NCI-H2196 (cell line): ENCODE measurements at regions not wholly inside any gene's neighbourhood (a gene's known extent, or its start where the extent isn't known, plus 50 kb on each side); places are given as distances from the start of the nearest gene placed in this dataset.
"Not testable (repeated sequence)": the region's sequence is repeated elsewhere in the genome, so short reads cannot be mapped to it uniquely, and the experiment has no call there.

Source experiments
- DNase-seq: peaks from one replicate; lab custom pipeline; 2025; ENCODE audit not compliant: unreplicated experiment; lab: John Stamatoyannopoulos, UW

DNA sequence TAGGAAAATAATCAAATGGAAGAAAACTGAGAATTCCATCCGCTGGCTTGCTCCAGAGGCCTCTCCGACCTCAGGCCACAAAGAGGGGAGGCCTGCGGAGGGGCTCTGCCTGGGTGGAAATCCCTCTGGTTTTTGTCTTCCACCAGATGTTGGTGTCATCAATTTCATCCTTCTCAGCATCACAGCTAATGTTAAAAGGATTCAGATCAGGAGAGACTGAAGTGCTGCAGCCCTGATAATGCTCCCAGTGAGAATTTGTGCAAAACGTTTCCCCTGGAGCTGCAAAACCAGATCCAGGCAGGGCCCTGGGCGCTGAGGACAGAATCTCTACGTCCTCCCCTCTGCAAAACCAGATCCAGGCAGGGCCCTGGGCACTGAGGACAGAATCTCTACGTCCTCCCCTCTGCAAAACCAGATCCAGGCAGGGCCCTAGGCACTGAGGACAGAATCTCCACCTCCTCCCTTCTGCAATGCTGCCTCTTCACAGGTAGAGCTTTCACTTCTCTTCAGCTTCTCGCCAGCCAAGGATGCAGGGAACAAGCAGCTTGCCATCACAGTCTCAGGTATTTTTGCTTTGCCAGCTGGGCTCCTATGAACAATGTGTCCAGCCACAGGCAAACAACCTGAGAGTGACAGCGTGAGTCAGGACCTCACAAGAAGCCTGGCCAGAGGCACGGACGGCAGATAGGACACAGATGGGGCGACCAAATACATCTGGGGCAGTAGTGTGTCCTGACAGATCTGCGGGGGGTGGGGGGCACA lies 81.2 kb downstream of the TMEM18 start:
- no peak for DNase-seq

DNA sequence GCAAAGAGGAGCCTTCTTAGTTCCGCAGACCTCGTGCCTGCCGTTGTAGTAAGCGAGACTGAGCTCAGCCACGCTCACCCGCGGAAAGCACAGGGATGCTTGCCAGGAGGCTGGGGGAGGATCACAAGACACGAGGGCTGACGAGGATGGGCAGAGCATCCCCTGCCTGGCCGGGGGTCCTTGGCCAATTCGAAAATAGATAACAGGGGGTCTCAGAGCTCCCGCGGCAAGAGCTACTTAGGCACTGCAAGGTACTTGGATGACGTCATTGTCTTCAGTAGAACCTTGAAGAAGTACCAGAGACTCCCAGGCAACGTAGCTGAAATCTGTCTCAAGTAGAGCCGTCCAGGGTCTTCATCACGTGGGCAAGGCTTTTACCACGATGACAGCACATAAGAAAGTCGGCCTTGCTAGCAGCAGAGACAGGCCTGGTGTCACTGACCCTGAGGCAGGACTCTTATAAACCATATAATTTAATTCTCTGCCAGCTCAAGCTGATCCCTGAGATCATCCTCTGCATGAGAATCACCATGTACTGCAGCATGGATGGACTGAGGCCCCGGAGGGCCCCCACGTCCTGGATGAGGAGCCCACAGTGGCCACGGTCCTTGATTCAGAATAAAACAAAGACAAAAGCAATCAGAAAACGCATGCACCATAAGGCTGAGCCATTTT lies 81.9 kb downstream of the TMEM18 start:
- no peak for DNase-seq

- no peak for DNase-seq
Observed at GRCh38 chr2:594297-594949, 82.8 kb downstream of the TMEM18 start.

DNA sequence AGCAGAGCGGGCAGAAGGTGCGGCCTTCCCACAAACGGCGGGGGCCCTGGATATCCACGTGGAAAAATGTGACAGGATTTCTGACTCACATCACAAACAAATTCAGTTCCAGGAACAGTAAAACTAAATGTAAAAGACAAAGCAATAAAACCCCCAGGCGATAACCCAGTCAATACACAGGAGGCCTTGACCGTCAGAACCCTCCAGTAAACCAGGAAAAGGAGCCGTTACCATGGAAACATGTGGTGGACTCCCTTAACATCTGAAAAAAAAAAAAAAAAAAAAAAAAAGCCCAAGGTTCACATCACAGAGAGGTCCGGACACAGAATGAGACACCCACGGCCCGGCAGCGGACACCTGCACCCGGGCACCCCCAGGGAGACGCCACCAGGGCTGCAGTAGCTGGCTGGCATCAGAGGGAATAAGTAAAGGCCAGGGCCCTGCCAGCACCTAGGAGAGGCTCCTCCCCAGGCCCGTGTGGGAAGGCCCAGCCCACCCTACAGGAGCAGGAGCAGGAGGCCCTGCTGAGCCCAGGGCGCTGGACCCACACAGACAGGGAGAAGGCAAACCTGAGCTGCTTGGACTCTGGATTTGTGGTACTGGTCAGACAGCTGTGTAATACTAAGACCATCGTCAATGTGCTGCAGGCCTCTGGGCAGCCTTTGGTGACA lies 83.7 kb downstream of the TMEM18 start:
- DNase-seq = no peak

DNA sequence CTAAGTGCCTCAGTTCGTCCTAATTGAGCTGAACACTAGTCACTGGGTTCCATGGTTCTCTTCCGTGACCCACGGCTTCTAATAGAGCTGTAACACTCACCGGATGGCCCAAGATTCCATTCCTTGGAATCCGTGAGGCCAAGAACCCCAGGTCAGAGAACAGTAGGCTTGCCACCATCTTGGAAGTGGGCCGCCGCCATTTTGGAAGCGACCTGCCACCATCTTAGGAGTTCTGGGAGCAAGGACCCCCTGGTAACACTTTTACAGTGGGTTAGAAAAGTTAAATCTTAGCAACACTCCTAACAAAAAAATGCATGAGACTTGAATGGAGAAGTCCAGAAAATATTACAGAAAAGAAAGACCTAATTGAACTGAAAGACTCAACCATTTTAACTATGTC lies 84.5 kb downstream of the TMEM18 start:
- no peak for DNase-seq

DNA sequence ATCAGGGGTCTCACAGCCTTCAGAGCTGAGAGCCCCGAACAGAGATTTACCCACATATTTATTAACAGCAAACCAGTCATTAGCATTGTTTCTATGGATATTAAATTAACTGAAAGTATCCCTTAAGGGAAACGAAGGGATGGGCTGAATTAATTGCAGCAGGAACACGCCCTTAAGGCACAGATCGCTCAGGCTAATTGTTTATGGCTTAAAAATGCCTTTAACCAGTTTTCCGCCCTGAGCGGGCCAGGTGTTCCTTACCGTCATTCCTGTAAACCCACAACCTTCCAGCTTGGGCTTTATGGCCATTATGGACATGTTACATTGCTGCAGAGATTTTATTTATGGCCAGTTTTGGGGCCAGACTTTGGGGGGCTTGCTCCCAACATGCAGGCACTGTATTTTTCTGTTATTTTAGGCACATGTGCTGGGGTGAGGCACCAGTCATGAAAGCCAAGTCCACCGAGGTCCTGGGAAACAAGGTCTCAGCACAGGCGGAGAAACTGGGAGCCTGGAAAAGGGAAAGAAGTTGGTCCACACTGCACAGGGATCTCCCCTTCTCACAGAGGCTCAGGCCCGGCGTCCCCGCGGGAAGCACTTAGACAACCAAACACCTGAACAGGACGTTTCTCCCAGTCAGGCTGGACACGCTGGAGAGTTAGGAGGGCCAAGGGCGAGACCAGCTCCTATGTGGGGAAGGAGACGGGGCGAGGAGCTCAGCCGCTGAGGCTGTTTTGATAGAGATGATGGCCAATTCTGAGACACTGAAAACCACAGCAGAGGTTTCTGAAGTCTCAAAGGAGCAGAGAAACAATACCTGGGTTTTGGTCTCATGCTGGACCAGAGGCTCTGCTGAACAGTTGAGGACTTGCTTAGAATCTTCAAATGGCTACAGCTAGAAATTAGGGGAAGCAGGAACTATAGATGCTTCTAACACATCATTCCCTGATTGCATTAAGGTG lies 86.7 kb downstream of the TMEM18 start:
- DNase-seq = no peak

DNA sequence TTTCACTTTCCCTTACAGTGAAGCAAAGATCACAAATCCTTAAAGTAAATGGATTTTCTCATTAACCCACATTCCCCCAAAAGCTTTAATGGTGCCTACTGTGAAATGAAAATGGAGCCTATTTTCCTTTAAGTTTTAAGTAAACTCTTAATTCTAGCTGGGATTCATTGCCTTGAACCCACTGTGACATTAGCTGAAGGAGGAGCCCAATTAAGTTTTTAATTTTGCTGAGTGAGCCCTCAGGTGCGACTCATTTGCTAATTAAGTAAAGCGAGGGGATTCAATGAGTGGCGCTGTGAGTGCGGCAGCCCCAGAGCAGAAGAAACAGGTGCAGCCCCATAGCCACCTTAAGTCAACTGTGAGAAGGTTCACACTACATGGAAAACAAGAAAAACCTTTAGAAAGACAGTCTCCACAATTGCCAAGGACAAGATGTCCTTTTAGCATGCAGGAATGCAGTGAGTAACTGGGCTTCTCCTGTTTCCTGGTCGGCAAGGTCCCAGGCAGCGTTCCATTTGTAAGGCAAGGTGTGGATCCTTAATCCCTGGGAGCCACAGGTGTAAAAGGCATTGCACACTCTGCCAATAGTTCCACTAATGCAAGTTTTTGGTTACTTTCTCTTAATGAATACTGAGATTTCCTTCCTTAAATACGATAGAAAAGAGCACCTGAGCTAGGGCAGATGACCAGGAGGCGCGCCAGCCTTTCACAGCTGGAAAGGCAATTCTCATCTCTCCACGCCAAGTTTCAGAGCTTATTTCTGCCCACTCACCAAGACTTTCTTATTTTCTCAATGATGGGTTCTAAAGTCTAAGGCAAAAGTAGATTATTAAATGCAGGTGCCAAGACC lies 87.7 kb downstream of the TMEM18 start:
- DNase-seq = no peak

GRCh38 chr2:588074-588645 lies 89.0 kb downstream of the TMEM18 start:
- DNase-seq = no peak

DNA sequence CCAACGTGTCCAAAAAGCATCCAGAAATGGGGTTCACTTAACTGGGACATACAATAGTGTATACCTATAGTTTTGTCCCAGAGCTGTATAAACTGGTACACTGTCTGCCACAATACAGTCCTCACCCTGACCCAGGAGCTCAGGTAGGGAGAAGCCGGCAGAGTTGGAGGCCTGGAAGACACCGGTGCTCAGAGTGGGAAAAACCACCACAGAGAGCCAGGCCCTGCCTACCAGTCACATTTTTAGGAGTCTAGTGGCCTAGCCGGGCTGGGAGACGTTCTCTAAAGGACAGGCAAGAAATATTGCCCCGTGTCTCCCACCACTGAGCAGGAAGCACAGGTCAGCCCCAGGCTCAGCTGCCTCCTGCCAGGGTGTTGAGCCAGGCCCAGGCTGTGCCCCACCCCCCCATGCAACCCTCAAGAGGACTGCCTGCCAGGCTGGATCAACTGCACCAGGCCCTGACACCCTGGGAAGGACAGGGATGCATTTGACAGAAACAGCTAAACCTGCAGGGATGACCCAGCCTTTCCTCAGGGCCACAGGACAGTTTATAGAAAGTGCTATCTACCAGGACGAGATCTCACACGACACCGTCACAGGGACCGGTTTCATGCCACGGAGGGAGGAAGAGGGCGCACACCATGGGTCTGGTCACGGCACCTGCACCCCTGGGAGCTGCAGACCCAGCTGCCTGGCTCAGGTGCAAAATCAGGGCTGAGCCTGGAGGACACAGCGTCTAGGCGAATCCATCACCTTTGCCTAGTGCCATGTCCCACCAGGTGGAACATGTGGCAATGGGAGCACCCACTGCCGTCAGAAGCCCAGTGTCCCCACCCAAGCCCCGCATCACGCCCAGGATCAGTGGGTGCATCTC lies 89.9 kb downstream of the TMEM18 start:
- no peak for DNase-seq

- no peak for DNase-seq
Observed at GRCh38 chr2:586641-587076, 90.5 kb downstream of the TMEM18 start.

DNA sequence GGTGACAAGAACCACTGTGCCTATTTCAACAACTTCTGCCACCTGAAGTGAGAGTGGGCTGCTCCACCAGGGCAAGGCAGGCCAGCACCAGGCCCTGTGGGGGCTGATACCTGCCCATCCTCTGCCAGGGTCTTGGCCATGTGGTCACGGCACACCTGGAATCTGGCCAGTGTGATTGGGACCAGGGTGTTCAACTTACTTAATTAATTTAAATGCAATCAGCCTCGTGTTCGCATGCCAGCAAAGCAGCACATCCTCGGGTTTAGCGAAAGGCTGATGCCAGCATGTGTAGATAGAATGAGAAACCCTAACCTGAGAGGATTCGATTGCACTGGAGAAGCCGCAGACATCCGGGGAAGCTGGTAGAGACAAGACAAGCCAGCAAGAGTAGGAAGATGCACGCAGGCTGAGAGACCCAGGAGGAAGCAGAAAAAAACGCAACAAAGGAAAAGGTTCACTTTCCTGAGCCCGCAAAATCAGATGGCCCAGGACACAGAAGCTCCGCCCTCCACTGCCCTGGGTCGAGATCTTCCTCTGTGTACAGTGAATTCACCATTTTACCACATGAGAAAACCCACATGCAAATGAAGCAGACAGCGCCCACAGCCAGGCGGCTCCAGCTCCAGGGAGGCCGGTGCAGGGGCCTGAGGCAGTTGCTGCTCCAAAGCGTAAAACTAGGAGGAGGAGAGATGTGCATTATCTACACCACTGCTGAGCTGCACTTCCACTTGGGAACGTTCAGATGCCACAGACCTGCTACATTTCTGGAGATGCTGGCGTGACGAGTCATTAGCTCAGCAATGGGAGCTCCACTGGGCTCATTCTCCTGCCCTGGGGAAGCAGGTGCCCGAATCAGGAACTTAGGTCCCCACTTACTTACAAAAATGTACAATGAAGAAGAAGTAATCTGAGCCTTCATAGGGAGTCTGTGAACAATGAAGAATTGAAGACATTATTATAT lies 92.1 kb downstream of the TMEM18 start:
- DNase-seq = no peak

GRCh38 chr2:583666-584065 lies 93.5 kb downstream of the TMEM18 start:
- no peak for DNase-seq

DNA sequence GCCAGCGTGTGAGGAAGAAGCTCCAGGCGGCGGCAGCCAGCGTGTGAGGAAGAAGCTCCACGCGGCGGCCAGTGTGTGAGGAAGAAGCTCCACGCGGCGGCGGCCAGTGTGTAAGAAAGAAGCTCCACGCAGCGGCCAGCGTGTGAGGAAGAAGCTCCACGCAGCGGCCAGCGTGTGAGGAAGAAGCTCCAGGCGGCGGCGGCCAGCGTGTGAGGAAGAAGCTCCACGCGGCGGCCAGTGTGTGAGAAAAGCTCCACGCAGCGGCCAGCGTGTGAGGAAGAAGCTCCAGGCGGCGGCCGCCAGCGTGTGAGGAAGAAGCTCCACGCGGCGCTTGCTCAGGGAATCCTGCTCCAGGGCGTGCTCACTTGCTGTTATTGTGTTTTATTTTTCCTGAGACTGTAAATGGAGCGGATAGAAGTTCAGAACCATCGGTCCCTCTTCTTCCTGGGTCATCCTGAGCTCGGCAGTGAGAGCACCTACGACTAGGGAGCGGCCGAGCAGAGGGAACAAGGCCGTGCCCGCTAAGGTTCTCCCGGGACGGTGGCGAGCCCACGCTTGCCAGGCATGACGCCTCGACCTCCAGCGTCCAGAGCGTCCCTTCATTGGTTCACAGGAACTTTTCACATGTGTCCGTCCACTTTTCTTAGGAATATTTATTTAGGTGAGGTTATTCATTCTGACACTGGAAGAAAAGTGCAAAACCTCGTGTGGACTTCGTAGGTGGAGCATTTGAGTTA lies 94.2 kb downstream of the TMEM18 start:
- DNase-seq = no peak

DNA sequence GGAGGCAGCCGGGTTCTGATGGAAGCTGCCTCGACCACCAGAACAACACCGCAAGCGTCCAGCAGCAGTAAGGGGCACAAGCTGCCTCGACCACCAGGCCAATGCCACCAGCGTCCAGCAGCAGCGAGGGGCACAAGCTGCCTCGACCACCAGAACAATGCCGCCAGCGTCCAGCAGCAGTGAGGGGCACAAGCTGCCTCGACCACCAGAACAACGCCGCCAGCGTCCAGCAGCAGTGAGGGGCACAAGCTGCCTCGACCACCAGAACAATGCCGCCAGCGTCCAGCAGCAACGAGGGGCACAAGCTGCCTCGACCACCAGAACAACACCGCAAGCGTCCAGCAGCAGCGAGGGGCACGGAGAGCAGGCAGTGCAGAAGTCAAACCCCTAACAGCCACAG lies 94.9 kb downstream of the TMEM18 start:
- DNase-seq = not testable (repeated sequence)

DNA sequence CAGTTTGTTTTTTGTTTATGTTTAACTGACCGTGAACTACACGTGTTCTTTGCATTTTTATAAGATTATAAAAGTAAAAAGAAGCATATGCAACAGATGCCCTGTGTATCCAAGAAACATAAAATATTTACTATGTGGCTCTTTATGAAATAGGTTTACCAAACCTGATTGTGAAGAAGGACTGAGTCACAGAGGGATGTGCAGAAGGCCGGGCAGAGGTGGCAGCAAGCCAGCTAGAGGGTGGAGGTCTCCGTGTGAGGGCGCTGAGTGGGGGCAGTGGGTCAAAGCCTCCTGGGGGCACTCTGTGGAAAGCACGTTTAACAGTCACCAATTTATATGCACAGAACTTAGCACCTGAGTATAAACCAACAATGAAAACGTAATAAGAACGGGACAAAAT lies 97.2 kb downstream of the TMEM18 start:
- DNase-seq = no peak

DNA sequence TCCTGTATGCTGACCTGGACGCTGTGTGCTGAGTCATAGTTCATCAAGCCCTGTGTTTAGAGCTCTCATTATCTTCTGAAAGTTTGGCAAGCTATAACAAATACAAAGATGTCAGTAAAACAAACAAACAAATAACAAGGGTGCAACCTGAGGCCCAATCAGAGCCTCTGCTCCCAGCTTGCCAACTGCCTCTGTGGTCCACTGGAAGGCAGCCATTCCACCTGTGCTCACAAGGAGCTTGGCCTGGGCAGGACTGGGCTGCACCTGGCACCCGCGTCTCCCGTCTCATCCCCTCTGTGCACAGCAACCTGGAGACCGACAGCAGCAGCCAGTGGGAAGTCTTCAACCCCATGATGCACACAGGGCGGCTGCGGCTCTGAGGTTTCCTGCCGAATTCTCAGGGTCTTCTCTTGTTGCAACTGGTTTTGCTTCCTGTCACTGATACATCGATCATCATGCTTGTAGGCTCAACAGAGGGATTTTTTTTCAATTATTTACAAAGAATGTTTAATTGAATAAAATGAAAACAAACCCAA lies 97.8 kb downstream of the TMEM18 start:
- peak; percentile 53 for DNase-seq
